DOHH2 (cell line): ENCODE measurements at regions not wholly inside any gene's neighbourhood (a gene's known extent, or its start where the extent isn't known, plus 50 kb on each side); places are given as distances from the start of the nearest gene placed in this dataset.

Source experiments
- H3F3A ChIP-seq: fragments of 200-600 bp; sonication (generic), shearing (Covaris generic); 2 replicates; pipeline ENCODE4 v1.6.0; 2016; ENCODE audit warnings: antibody characterized with exemption, mild to moderate bottlenecking; ENCODE audit not compliant: control insufficient read depth, insufficient read depth
- H3K27ac ChIP-seq: fragments of 200-600 bp; sonication (generic); 2 replicates; pipeline ENCODE4 v1.5.1; 2014; ENCODE audit warnings: low read depth, mild to moderate bottlenecking, low read length, moderate library complexity
- H3K27me3 ChIP-seq: fragments of 200-600 bp; sonication (generic); 2 replicates; pipeline ENCODE4 v1.6.1; 2014; ENCODE audit warnings: mild to moderate bottlenecking, low read length, mixed read lengths; ENCODE audit not compliant: control insufficient read depth
- H3K36me3 ChIP-seq: fragments of 200-600 bp; sonication (generic); 2 replicates; pipeline ENCODE4 v1.6.1; 2014; ENCODE audit warnings: mild to moderate bottlenecking, low read length, moderate library complexity, mixed read lengths; ENCODE audit not compliant: control insufficient read depth
- H3K4me1 ChIP-seq: fragments of 200-600 bp; sonication (generic); 2 replicates; pipeline ENCODE4 v1.6.1; 2014; ENCODE audit warnings: mild to moderate bottlenecking, low read length, mixed read lengths; ENCODE audit not compliant: control insufficient read depth
- H3K4me2 ChIP-seq: fragments of 200-600 bp; sonication (generic); 2 replicates; pipeline ENCODE4 v1.6.0; 2014; ENCODE audit warnings: mild to moderate bottlenecking, low read length, moderate library complexity
- H3K4me3 ChIP-seq: fragments of 200-600 bp; sonication (generic); 2 replicates; pipeline ENCODE4 v1.5.1; 2014; ENCODE audit warnings: mild to moderate bottlenecking, low read length, mixed read lengths
- H3K79me2 ChIP-seq: fragments of 200-600 bp; sonication (generic); 2 replicates; pipeline ENCODE4 v1.6.1; 2014; ENCODE audit warnings: mild to moderate bottlenecking, low read length, mixed read lengths; ENCODE audit not compliant: control insufficient read depth
- H3K9me2 ChIP-seq: fragments of 200-600 bp; sonication (generic); replicated peaks from 2 replicates; pipeline ENCODE4 v1.6.1; 2014; ENCODE audit warnings: mild to moderate bottlenecking, low read length, mixed read lengths; ENCODE audit not compliant: control insufficient read depth
- H3K9me3 ChIP-seq: fragments of 200-600 bp; sonication (generic); 2 replicates; pipeline ENCODE4 v1.6.1; 2014; ENCODE audit warnings: antibody characterized with exemption, low read length, mixed read lengths; ENCODE audit not compliant: control insufficient read depth, insufficient read depth
- H4K20me1 ChIP-seq: fragments of 200-600 bp; sonication (generic); 2 replicates; pipeline ENCODE4 v1.6.0; 2014; ENCODE audit warnings: low read depth, mild to moderate bottlenecking, antibody characterized with exemption, low read length, moderate library complexity; ENCODE audit not compliant: control insufficient read depth, insufficient read depth
- CTCF ChIP-seq: fragments of 200-600 bp; sonication (generic); IDR thresholded peaks from one replicate; pipeline ENCODE4 v1.5.1; 2014; ENCODE audit warnings: antibody characterized with exemption, mild to moderate bottlenecking, low read depth, low read length; ENCODE audit not compliant: poor library complexity, severe bottlenecking
- EZH2phosphoT487 ChIP-seq: fragments of 200-600 bp; sonication (generic); IDR thresholded peaks from 2 replicates; pipeline ENCODE4 v1.6.1; 2017; ENCODE audit warnings: borderline replicate concordance, mild to moderate bottlenecking, antibody characterized with exemption, low read length, moderate library complexity, mixed read lengths

- Histone ChIP-seq H3K4me2 (no peak overlapping the region), H3K9me2 (no peaks in the 10 kb centered on the region), H4K20me1 (no peaks in the 10 kb centered on the region), H3K4me1 (no peaks in the 10 kb centered on the region), H3K4me3 (no peak overlapping the region), H3F3A (no peaks in the 10 kb centered on the region), H3K27me3 (no peaks in the 10 kb centered on the region), H3K27ac (no peak overlapping the region), H3K79me2 (no peaks in the 10 kb centered on the region), H3K36me3 (no peaks in the 10 kb centered on the region), H3K9me3 (no peaks in the 10 kb centered on the region)
- TF ChIP-seq EZH2phosphoT487 (no peak), CTCF (no peak)
Observed at GRCh38 chr5:97250113-97250512, 67.1 kb upstream of the RIOK2 start.

GRCh38 chr5:97266076-97266475, 83.0 kb upstream of the RIOK2 start:
- no peaks in the 10 kb centered on the region for H3K27me3 ChIP-seq
- no peaks in the 10 kb centered on the region for H3K36me3 ChIP-seq
- H3K9me2 ChIP-seq: no peaks in the 10 kb centered on the region
- no peaks in the 10 kb centered on the region for H3K79me2 ChIP-seq
- no peaks in the 10 kb centered on the region for H3F3A ChIP-seq
- no peak overlapping the region for H3K4me2 ChIP-seq
- no peaks in the 10 kb centered on the region for H3K4me1 ChIP-seq
- no peaks in the 10 kb centered on the region for H3K9me3 ChIP-seq
- no peak overlapping the region for H3K27ac ChIP-seq
- H4K20me1 ChIP-seq: no peaks in the 10 kb centered on the region
- no peak overlapping the region for H3K4me3 ChIP-seq
- TF ChIP-seq CTCF: no peak
- no peak for TF ChIP-seq EZH2phosphoT487

GRCh38 chr5:97266576-97266975, 83.5 kb upstream of the RIOK2 start:
- no peaks in the 10 kb centered on the region for H3F3A ChIP-seq
- H3K4me1 ChIP-seq: no peaks in the 10 kb centered on the region
- H3K79me2 ChIP-seq: no peaks in the 10 kb centered on the region
- no peak overlapping the region for H3K4me3 ChIP-seq
- no peaks in the 10 kb centered on the region for H3K9me3 ChIP-seq
- no peaks in the 10 kb centered on the region for H3K27me3 ChIP-seq
- TF ChIP-seq CTCF: no peak
- no peak for TF ChIP-seq EZH2phosphoT487
- no peaks in the 10 kb centered on the region for H3K9me2 ChIP-seq
- no peaks in the 10 kb centered on the region for H3K36me3 ChIP-seq
- no peak overlapping the region for H3K4me2 ChIP-seq
- H3K27ac ChIP-seq: no peak overlapping the region
- H4K20me1 ChIP-seq: no peaks in the 10 kb centered on the region

- H3K79me2 ChIP-seq: no peaks in the 10 kb centered on the region
- no peaks in the 10 kb centered on the region for H3K36me3 ChIP-seq
- TF ChIP-seq CTCF: no peak
- TF ChIP-seq EZH2phosphoT487: no peak
- H3K9me2 ChIP-seq: no peaks in the 10 kb centered on the region
- no peaks in the 10 kb centered on the region for H3K9me3 ChIP-seq
- no peaks in the 10 kb centered on the region for H3K4me1 ChIP-seq
- no peak overlapping the region for H3K4me2 ChIP-seq
- H3K4me3 ChIP-seq: no peak overlapping the region
- H3K27ac ChIP-seq: no peak overlapping the region
- no peaks in the 10 kb centered on the region for H3K27me3 ChIP-seq
- H3F3A ChIP-seq: no peaks in the 10 kb centered on the region
- no peaks in the 10 kb centered on the region for H4K20me1 ChIP-seq
Observed at GRCh38 chr5:97267767-97268166, 84.7 kb upstream of the RIOK2 start.
